HG02623 (cell line): ENCODE measurements at regions not wholly inside any gene's neighbourhood (a gene's known extent, or its start where the extent isn't known, plus 50 kb on each side); places are given as distances from the start of the nearest gene placed in this dataset.
"Not testable (repeated sequence)": the region's sequence is repeated elsewhere in the genome, so short reads cannot be mapped to it uniquely, and the experiment has no call there.

ENCODE experiments used
- ATAC-seq: cut with Tn5 transposase; IDR thresholded peaks from one replicate; pipeline ENCODE4 v1.9.1; 2021; ENCODE audit warnings: moderate library complexity; ENCODE audit not compliant: unreplicated experiment

- no peak for ATAC-seq
These were observed 467.4 kb downstream of the TYW1 start for GRCh38 chr7:67463983-67464382.

- no peak for ATAC-seq
These were observed 469.5 kb downstream of the TYW1 start for GRCh38 chr7:67466109-67466508.

GRCh38 chr7:67470256-67470751, 473.7 kb downstream of the TYW1 start:
- ATAC-seq, result no peak

- ATAC-seq, result no peak
These were observed 478.7 kb downstream of the TYW1 start for GRCh38 chr7:67475293-67475692.

- no peak for ATAC-seq
These were observed 481.4 kb downstream of the TYW1 start for GRCh38 chr7:67478066-67478465.

GRCh38 chr7:67484244-67484751, 487.7 kb downstream of the TYW1 start:
- no peak for ATAC-seq

GRCh38 chr7:67486401-67486800, 489.8 kb downstream of the TYW1 start:
- ATAC-seq, result no peak

GRCh38 chr7:67487316-67487715, 490.7 kb downstream of the TYW1 start:
- ATAC-seq, result no peak

- no peak for ATAC-seq
These were observed 493.2 kb downstream of the TYW1 start for GRCh38 chr7:67489881-67490280.

GRCh38 chr7:67493366-67493765, 496.7 kb downstream of the TYW1 start:
- no peak for ATAC-seq

- ATAC-seq, result no peak
These were observed 500.0 kb downstream of the TYW1 start for GRCh38 chr7:67496589-67496988.

GRCh38 chr7:67497914-67498313, 501.3 kb downstream of the TYW1 start:
- ATAC-seq, result not testable (repeated sequence)

- no peak for ATAC-seq
These were observed 506.3 kb downstream of the TYW1 start for GRCh38 chr7:67502929-67503328.

- ATAC-seq, result no peak
These were observed 508.8 kb downstream of the TYW1 start for GRCh38 chr7:67505449-67505848.

GRCh38 chr7:67512481-67512880, 515.8 kb downstream of the TYW1 start:
- ATAC-seq, result no peak

GRCh38 chr7:67518580-67518979, 521.9 kb downstream of the TYW1 start:
- ATAC-seq, result no peak

GRCh38 chr7:67519171-67519570, 522.5 kb downstream of the TYW1 start:
- ATAC-seq, result no peak

GRCh38 chr7:67522504-67522903, 525.9 kb downstream of the TYW1 start:
- no peak for ATAC-seq

- ATAC-seq, result no peak
These were observed 527.1 kb downstream of the TYW1 start for GRCh38 chr7:67523713-67524112.

- ATAC-seq, result no peak
These were observed 529.0 kb downstream of the TYW1 start for GRCh38 chr7:67525588-67525987.

- no peak for ATAC-seq
These were observed 538.8 kb downstream of the TYW1 start for GRCh38 chr7:67535241-67535989.

GRCh38 chr7:67542916-67543315, 546.3 kb downstream of the TYW1 start:
- no peak for ATAC-seq
